HG03354 (cell line): ENCODE measurements at regions not wholly inside any gene's neighbourhood (a gene's known extent, or its start where the extent isn't known, plus 50 kb on each side); places are given as distances from the start of the nearest gene placed in this dataset.

Experiments
- ATAC-seq: cut with Tn5 transposase; IDR thresholded peaks from one replicate; pipeline ENCODE4 v1.9.1; 2021; ENCODE audit warnings: mild to moderate bottlenecking; ENCODE audit not compliant: unreplicated experiment, poor library complexity, severe bottlenecking

DNA sequence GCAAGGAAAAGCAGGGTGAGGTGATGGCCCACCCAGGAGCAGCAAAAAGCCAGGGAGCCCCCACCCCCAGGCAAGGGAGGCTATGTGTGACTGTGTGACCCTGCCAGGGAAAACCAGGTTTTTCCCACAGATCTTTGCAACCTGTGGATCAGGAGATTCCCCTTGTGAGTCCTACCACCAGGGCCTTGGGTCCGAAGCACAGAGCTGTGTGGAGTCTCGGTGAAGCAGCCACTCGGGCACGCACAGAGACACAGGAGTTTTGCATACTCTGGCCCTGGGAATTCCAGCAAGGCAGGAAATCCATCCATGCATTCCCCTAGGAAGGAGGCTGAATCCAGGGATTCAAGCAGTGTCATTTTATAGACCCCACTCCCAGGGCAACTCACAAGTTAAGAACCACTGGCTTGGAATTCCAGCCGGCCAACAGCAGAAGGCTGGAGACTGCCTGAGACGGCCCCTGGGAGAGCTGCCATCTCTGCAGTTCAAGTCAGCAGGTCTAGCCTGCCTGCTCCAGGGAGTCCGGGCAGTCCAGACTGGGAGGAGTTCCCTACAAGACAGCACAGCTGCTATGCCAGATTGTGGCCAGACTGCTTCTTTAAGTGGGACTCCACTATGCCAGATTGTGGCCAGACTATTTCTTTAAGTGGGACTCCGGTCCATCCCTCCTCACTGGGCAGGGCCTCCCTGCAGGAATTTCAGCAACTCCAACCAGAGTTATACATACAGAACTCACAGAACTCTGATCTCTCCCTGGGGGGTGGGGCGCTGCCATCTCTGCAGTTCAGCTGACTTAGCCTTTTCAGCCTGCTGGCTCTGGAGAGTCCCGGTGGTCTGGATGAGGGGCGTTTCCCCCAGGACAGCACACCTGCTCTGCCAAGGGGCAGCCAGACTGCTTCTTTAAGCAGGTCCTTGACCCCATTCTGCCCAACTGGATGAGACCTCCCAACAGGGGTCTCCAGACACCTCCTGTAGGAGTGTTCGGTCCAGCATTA is 85.1 kb upstream of the ADAD1 start:
- no peak for ATAC-seq

DNA sequence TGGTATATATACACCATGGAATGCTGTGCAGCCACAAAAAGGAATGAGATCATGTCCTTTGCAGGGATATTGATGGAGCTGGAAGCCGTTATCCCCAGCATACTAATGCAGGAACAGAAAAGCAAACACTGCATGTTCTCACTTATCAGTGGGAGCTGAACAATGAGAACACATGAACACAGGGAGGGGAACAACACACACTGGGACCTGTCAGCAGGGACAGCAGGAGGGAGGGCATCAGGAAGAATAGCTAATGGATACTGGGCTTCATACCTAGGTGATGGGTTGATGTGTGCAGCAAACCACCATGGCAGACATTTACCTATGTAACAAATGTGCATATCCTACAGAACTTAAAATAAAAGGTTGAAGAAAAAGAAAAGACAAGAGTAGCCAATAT is 81.1 kb upstream of the ADAD1 start:
- ATAC-seq = no peak

DNA sequence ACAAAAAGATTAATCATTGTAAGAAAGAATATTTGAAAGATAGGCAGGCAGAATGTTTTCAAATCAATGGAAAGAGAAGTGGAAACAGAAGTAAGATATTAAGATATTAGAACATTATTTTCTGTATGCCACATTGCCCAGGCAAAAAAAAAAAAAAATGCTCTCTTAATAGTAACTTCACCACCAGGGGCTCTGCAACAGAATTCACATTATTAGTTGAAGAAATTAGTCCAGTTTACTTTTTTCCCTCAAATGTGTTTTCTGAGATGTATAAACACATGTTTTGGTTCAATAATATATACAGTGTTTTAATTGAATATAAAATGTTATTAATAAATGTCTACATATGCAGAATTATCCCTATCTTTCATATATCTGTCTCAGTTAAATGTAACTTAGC is 78.0 kb upstream of the ADAD1 start:
- no peak for ATAC-seq

DNA sequence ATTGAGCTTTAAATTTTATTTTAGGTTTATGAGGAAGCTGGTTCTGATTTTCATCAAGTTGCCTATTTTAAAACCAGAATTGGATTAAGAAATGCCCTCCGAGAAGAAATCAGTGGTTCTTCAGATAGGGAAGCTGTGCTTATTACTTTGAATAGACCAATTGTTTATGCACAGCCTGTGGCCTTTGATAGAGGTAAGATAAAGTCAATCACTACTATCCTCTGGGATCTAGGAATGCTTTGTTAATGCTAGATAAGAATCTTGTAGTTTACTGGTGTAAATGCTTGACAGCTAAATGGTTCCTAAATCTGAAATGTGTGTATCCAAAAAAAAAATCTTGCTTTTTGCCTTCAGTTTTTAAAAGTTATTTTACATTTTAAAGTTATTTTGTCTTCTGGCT is 73.0 kb upstream of the ADAD1 start:
- ATAC-seq = no peak

DNA sequence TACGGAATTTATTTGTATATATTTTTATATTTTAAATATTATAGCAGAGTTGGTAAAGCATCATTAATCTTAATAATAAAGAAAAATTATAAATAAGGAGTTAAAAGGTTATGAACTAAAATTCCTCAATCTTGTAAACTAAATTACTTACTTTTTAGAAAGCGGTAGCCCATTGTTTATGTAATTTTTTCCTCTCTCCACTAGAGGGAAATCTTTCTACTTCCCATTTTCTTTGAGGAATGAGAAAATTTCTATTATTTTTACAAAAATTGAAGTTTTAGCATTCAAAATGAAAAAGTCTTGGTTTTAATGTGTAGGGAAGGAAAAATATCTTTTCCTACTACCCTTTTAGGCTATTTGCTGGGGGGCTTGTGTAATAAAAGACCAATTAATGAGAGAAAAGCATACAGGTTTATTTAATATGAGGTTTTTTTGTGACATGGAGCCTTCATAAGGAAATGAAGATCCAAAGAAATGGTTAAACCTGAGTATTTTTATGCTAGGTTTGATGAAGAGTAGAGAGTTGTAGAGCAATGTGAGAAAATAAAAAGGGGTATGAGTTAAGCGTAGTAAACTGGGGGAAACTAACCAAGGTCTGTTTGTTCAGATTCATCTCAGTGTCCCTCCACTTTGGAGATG is 68.7 kb upstream of the ADAD1 start:
- ATAC-seq = no peak

DNA sequence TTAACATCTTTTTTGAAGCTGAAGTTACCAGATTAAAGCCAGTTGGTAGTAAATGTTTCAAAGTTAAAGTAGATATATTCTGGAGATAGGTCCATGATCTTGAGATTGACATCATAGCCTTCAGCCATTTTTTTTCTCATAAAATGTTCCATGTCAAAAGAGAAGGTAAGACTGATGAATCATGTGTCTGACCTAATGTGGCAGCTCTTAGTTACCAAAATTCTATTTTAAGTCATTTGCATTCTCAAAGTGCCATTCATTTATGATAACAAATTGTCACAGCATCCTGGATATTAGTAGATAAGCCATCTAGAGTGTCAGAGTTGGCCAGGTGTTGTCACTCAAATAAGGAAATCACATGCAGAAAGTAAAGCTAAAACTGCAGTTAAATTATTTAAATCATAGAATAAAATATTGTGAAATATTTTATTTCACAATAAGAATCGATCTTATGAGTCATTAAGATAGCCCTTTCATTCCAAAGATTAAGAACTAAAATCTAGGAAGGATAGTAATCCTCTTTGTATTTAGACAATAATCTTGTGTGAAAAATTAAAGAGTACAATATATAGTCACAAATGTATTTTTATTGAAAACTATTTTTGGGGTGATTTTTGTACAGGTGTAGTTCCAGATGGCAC is 65.7 kb upstream of the ADAD1 start:
- no peak for ATAC-seq

DNA sequence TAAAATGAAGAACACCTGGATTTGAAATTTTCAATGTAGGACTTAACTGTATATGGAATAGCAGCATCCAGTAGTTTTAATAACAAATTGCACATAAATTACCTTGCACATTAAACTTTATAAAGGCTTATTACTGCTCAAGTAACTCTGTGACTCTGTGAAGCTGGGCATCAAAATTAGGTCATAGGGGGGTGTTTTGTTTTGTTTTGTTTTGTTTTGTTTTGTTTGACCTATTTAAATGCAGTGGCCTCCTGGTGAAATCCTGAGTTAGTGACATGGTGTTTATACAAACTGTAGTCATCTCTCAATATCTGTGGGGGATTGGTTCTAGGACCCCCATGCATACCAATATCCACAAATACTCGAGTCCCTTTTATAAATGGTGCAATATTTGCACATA is 51.9 kb upstream of the ADAD1 start:
- ATAC-seq = no peak

DNA sequence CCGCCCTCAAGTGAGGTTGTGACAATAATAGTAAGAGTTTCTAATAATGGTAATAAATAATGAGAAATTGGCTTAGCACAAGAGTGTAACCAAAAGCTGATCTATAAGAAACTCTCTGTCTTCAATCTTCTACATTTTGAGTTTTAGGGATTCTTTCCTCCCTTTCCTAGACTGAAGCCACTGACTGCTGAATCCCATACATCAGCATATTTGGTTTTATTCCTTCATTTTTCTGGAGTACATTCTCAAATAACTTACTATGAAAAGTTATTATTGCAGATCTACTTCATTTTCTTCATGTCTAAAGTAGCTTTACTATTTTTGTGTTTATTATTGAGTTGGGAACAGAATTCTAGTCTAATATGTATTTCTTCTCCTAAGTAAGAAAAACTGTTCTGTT is 49.9 kb upstream of the ADAD1 start:
- ATAC-seq = no peak
